GM19099 (cell line): ENCODE measurements at regions not wholly inside any gene's neighbourhood (a gene's known extent, or its start where the extent isn't known, plus 50 kb on each side); places are given as distances from the start of the nearest gene placed in this dataset.

Experiments used
- POLR2A ChIP-seq: IDR thresholded peaks from 3 replicates; pipeline ENCODE4 v1.6.1; 2011; ENCODE audit warnings: low read depth; ENCODE audit not compliant: insufficient read length; ENCODE audit errors: extremely low read depth

GRCh38 chr4:112859456-112860184 lies 189.8 kb upstream of the ANK2 start:
- no peak for TF ChIP-seq POLR2A

GRCh38 chr4:112860830-112861690 lies 188.4 kb upstream of the ANK2 start:
- TF ChIP-seq POLR2A, result no peak

- TF ChIP-seq POLR2A, result no peak
Measured at GRCh38 chr4:112861691-112862674, 187.5 kb upstream of the ANK2 start.

- TF ChIP-seq POLR2A, result no peak
Measured at GRCh38 chr4:112865443-112865842, 184.0 kb upstream of the ANK2 start.

- TF ChIP-seq POLR2A, result no peak
Measured at GRCh38 chr4:112876316-112876715, 173.1 kb upstream of the ANK2 start.

- TF ChIP-seq POLR2A, result no peak
Measured at GRCh38 chr4:112881842-112882241, 167.6 kb upstream of the ANK2 start.

- TF ChIP-seq POLR2A, result no peak
Measured at GRCh38 chr4:112882286-112882685, 167.2 kb upstream of the ANK2 start.

GRCh38 chr4:112884406-112884805 lies 165.0 kb upstream of the ANK2 start:
- TF ChIP-seq POLR2A, result no peak

- TF ChIP-seq POLR2A, result no peak
Measured at GRCh38 chr4:112885897-112886296, 163.6 kb upstream of the ANK2 start.

- no peak for TF ChIP-seq POLR2A
Measured at GRCh38 chr4:112888622-112889021, 160.8 kb upstream of the ANK2 start.

GRCh38 chr4:112889199-112889598 lies 160.3 kb upstream of the ANK2 start:
- no peak for TF ChIP-seq POLR2A

GRCh38 chr4:112889619-112890527 lies 159.6 kb upstream of the ANK2 start:
- TF ChIP-seq POLR2A, result no peak

GRCh38 chr4:112894480-112894879 lies 155.0 kb upstream of the ANK2 start:
- TF ChIP-seq POLR2A, result no peak

GRCh38 chr4:112894951-112895350 lies 154.5 kb upstream of the ANK2 start:
- no peak for TF ChIP-seq POLR2A
